ENCODE measurements at regions not wholly inside any gene's neighbourhood (a gene's known extent, or its start where the extent isn't known, plus 50 kb on each side); places are given as distances from the start of the nearest gene placed in this dataset.

- no peaks in the 10 kb centered on the region for H3K36me3 Mint-ChIP-seq (ENCODE audit: low read depth)
- H3K4me1 Mint-ChIP-seq (ENCODE audit: low read depth), result no peaks in the 10 kb centered on the region
- H3K4me3 Mint-ChIP-seq, result no peak overlapping the region
- DNase-seq (no peak), ATAC-seq (no peak)
- H3K27ac Mint-ChIP-seq, result no peak overlapping the region
- no peak for TF ChIP-seq CTCF (IDR thresholded peaks at IDR 0.05)
- intact Hi-C loops (cut with micrococcal nuclease), result no loop called here
- H3K27me3 Mint-ChIP-seq, result no peaks in the 10 kb centered on the region
- ChIA-PET POLR2A (no interaction called here), CTCF (no interaction called here)
- peaks cover 2% of the 10 kb centered on the region for H3K9me3 Mint-ChIP-seq
Measured at GRCh38 chr5:53340956-53341750, 139.3 kb upstream of the FST start.

- intact Hi-C loops (cut with micrococcal nuclease), result no loop called here
- DNase-seq (no peak), ATAC-seq (no peak)
- Mint-ChIP-seq H3K36me3 (ENCODE audit: low read depth) (no peaks in the 10 kb centered on the region), H3K4me3 (no peak overlapping the region), H3K4me1 (ENCODE audit: low read depth) (no peaks in the 10 kb centered on the region), H3K9me3 (peaks cover 2% of the 10 kb centered on the region), H3K27me3 (no peaks in the 10 kb centered on the region), H3K27ac (no peak overlapping the region)
- ChIA-PET POLR2A (no interaction called here), CTCF (no interaction called here)
- no peak for TF ChIP-seq CTCF (IDR thresholded peaks at IDR 0.05)
Measured at GRCh38 chr5:53342236-53342635, 138.2 kb upstream of the FST start.

- ChIA-PET CTCF (no interaction called here), POLR2A (no interaction called here)
Measured at GRCh38 chr5:53343187-53343586, 137.2 kb upstream of the FST start.

GRCh38 chr5:53350368-53350767 is 130.1 kb upstream of the FST start:
- DNase-seq, result no peak
- Mint-ChIP-seq H3K27ac (no peak overlapping the region), H3K4me3 (no peak overlapping the region), H3K36me3 (ENCODE audit: low read depth) (no peaks in the 10 kb centered on the region), H3K27me3 (peaks cover 5% of the 10 kb centered on the region), H3K4me1 (ENCODE audit: low read depth) (no peaks in the 10 kb centered on the region), H3K9me3 (peaks cover 1% of the 10 kb centered on the region)
- no peak for TF ChIP-seq CTCF (IDR thresholded peaks at IDR 0.05)
- CTCF ChIA-PET, result interaction anchor here (1.4 kb wide), 1 partner anchor 8 kb away, joined by 3 read pairs; no protein-coding TSS in a partner anchor
- no peak for ATAC-seq
- POLR2A ChIA-PET, result no interaction called here
- intact Hi-C loops (cut with micrococcal nuclease), result no loop called here

More at GRCh38 chr5:53343187-53343586, 137.2 kb upstream of the FST start:
- Mint-ChIP-seq H3K4me1 (ENCODE audit: low read depth) (no peaks in the 10 kb centered on the region), H3K27ac (no peak overlapping the region), H3K27me3 (no peaks in the 10 kb centered on the region), H3K4me3 (no peak overlapping the region), H3K9me3 (peaks cover 2% of the 10 kb centered on the region), H3K36me3 (ENCODE audit: low read depth) (no peaks in the 10 kb centered on the region)
- no peak for ATAC-seq
- TF ChIP-seq CTCF (IDR thresholded peaks at IDR 0.05), result no peak
- intact Hi-C loops (cut with micrococcal nuclease), result no loop called here
- DNase-seq, result no peak

GRCh38 chr5:53350991-53351770 is 129.2 kb upstream of the FST start:
- Mint-ChIP-seq H3K36me3 (ENCODE audit: low read depth) (no peaks in the 10 kb centered on the region), H3K4me3 (no peak overlapping the region), H3K4me1 (ENCODE audit: low read depth) (no peaks in the 10 kb centered on the region), H3K27me3 (peaks cover 5% of the 10 kb centered on the region), H3K27ac (no peak overlapping the region), H3K9me3 (peaks cover 1% of the 10 kb centered on the region)
- no peak for TF ChIP-seq CTCF (IDR thresholded peaks at IDR 0.05)
- ATAC-seq, result no peak
- DNase-seq, result no peak
- ChIA-PET POLR2A (no interaction called here), CTCF (no interaction called here)
- intact Hi-C loops (cut with micrococcal nuclease), result no loop called here

Measured in activated CD8-positive, alpha-beta T cell treated with anti-CD3 and anti-CD28 coated beads for 36 hours (primary cell).